Limb (tissue), 2 donors: ENCODE measurements at regions not wholly inside any gene's neighbourhood (a gene's known extent, or its start where the extent isn't known, plus 50 kb on each side); places are given as distances from the start of the nearest gene placed in this dataset.
"Not testable (repeated sequence)": the region's sequence is repeated elsewhere in the genome, so short reads cannot be mapped to it uniquely, and the experiment has no call there.

Experiments
- DNase-seq, 2 donors: peaks; one replicate each; pipeline ENCODE4 v3.0.0-alpha.2; 2016; ENCODE audit errors: extremely low spot score in 2 of 2

DNA sequence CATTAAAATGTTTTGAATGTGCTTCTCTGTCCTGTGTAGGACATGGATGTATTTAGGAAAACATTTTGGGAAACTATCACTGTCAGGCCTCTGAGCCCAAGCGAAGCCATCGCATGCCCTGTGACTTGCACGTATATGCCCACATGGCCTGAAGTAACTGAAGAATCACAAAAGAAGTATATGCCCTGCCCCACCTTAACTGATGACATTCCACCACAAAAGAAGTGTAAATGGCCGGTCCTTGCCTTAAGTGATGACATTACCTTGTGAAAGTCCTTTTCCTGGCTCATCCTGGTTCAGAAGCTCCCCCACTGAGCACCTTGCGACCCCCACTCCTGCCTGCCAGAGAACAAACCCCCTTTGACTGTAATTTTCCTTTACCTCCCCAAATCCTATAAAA, 191.1 kb upstream of the MEIS1 start:
- DNase-seq, result not testable (repeated sequence)

- DNase-seq, result not testable (repeated sequence)
Observed at GRCh38 chr2:66242888-66243287, 192.0 kb upstream of the MEIS1 start.

- no peak for DNase-seq
Observed at GRCh38 chr2:66242099-66242789, 192.7 kb upstream of the MEIS1 start.

DNA sequence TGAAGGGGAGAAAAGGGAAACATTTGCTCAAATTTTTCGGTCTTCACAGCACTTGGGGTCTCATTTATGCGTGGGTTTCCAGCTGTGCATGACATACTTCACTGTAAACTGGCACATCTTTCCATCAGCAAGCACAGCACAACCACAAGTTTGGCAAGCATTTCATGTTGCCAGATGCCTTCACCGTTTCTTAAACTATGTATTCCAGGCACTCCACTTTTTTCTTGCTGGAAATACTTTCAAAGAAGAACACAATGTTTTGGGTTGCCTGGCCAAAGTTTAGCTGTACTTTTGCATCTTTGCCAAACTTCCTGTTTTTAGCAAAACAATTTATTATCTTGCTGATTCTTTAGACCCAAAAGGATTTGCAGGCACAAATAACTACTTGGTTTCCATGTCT, 194.6 kb upstream of the MEIS1 start:
- DNase-seq, result peak in 1 of 2 donors; percentile 61

DNA sequence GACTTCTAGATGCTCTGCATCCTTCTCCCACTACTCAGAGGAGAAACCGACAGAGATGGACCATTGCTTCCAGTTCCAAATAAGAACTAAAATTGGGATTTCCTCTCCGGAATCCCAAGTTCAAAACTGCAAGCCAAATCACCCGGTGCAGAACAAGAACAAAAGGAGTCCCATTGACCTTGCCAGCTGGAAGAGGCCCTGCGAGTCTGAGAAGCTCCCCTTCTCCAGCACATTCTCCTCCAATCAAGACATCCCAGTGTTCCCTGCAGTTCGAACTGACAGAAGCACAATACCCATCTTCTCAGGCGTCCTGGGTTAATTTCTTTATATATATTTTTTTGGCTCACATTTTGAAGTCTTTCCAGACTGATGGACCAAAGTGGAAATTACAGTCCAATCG, 195.3 kb upstream of the MEIS1 start:
- DNase-seq, result no peak

DNA sequence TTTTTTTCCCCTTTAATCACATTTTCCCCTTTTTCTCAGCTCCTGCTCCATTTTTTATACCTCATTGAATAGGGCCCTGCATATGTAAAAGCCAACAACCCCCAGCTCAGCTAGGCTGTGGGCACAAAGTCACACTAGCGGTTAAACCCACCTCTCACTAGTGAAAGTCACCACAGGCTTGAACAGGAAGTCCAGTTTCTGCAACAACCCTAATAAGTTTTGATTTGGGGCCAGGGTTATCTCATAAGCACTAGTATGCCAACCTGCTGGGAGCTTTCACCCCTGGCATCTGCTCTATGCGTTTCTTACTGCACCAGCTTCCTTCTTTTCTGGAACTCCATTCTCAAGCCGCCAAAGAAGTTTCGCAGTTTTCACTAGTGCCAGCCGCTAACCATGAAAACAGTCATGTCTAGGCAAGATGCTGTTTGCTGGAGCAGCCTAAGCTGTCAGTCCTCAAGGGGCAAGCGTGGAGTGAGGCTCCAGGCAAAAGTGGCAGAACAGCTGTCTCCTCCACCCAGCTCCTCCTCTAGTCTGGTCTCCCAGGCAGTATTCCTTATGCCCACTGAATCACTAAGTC, 197.0 kb upstream of the MEIS1 start:
- no peak for DNase-seq

DNA sequence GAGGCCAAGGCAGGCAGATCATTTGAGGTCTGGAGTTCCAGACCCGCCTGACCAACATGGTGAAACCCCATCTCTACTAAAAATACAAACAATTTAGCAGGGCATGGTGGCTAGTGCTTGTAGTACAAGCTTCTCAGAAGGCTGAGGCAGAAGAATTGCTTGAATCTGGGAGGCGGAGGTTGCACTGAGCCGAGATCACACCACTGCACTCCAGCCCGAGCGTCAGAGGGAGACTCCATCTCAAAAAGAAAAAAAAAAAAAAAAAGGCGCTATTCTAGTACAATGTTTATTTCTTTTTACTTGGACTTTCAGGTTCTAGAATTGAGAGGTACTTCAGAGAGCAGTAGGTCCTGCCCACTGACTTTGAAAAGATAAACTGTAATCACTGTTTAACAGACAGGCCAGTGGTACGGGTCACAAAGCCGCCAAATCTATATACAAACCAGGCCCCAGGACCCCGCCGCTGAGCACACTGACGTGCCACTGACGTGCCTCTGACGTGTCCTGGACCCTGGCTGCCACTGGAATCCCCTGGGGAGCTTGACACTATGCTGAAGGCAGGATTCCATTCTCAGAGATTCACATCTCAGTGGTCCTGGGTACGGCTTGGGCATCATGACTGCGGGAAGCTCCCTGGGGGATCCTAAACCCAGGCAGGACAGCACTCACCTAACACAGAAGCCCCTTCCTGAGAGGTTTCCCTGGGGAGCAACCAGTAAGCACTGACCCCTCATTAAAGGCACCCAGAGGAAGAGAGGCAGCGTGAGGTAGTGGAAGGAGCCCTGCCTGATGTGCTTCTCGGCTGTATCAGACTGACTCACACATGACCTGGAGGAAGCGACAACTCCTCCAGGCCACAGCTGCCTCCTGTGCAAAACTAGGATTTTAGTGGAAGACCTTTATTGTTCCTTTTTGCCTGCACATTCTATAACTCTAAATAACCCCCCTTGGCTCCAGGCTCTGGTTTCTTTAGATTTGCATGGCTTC, 197.8 kb upstream of the MEIS1 start:
- no peak for DNase-seq

DNA sequence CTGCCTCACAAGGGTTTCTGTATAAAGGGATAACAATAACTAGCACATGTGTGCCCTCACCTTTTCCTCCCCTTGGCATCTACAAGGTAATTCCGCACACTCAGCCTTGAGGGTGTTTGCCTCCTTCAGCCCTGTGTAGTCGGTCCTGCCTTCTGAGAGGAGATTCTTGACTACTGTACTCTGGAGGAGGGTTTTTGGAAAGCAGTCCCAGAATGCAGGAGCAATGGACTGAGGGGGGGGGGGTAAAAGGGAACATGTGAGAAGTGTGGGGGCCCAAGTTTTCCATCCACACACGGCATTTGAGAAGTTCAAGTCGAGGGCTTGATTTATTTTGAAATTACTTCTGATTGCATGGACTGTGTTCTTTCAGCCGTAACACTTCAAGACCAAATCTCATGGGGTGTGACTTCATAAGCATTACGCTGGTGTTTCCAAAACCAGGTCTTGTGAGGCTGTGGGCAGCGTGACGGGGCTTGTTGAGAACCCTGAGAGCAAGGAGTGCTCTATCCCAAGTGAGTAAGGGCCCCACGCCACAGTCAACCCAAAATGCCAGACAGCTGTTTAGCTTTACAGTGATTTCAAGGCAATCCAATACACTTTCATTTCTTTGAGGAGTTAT, 198.7 kb upstream of the MEIS1 start:
- DNase-seq, result no peak

- DNase-seq, result no peak
Observed at GRCh38 chr2:66235428-66235827, 199.5 kb upstream of the MEIS1 start.

GRCh38 chr2:66233981-66234380, 200.9 kb upstream of the MEIS1 start:
- DNase-seq, result no peak

DNA sequence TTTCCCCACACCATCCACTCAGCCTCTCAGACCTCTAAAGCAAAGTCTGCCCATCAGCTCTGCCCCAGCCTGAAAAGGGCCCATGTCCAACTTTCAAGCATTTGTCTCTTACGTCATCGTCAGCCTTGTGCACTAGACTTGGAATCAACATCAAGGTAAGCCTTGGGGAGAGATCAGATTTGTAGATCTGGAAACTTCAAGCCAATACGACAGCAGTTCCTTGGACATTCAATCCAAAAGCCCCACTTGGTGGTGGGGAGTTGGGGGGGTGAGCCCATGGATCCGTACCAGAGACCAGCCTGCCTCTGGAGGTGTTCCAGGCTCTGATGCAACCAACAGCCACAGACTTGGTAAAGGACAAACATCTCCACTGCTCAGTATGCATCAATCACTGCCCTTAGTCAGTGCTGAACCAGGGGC, 206.8 kb upstream of the MEIS1 start:
- peak in 1 of 2 donors; percentile 50 for DNase-seq

- no peak for DNase-seq
Observed at GRCh38 chr2:66217039-66217585, 217.8 kb upstream of the MEIS1 start.

GRCh38 chr2:66212749-66213148, 222.2 kb upstream of the MEIS1 start:
- DNase-seq, result no peak

DNA sequence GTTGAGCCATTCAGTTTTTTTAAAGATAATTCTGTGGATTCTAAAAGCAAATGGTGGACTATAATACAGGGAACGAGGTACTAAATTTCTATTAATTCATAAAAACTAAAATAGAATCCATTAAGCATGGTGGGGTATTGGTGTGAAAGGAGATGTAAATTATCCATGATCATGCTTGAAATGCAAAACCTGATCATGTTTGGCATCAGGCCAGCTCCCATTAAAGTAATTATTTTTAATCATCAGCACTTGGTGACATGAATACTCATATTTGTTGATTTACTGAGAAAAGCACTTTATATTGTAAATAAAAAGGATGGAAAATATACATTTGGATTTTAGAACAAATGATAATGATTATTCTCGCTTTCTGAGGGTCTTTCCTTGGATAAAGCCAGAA, 232.3 kb upstream of the MEIS1 start:
- no peak for DNase-seq

DNA sequence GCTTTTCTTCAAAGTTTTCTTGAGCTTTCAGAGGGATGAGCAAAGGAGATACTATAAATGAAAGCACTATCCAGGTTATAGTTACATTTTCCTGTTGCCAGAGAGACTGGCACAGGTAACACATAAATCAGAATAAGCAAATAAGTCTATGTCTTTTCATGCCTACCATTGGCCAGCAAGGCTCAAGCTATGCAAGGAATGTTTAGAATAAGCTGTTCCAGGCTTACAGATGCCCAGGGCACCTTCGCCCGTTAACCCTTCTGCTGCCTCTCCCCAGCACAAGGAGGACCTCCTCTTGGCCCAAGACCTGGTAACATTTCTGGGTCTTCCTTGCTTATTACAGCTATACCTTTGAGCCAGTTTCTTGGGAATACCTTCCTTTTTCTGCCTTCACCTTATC, 233.7 kb upstream of the MEIS1 start:
- DNase-seq, result no peak

- DNase-seq, result no peak
Observed at GRCh38 chr2:66198873-66199272, 236.1 kb upstream of the MEIS1 start.

- no peak for DNase-seq
Observed at GRCh38 chr2:66192888-66193287, 242.0 kb upstream of the MEIS1 start.

DNA sequence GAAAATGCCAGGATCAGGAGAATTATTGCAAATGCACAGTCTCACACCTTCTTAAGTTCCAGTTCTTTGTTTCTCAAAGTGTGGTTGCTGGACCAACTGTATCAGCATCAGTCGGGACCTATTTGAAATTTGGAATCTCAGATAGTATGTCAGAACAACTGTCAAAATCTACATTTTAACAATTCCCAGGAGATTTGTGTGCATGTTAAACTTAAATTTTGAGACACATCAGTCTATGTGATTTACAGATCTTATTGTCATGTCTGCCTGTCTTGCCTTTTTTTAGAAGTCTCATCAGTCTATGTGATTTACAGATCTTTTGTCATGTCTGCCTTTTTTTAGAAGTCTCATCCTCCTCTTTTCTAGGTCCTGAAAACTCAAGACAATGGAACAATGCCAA, 243.6 kb upstream of the MEIS1 start:
- DNase-seq, result no peak

DNA sequence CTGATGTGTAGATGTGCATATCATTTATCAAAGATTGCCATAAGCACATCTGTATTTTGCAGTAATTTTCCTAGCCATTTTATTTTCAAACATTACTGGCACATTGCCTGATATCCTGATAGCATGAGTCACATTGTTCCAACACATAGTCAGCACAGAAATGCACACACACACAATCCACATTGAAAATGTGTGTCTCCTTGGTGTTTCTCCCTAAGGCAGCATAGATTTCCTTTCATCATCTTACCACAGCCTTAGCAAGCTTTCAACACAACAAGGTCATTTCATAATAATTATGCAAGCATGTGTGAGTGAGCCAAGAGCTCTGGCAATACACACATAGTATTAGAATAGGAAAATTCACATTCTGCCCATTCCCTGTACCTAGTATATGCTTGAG, 245.4 kb upstream of the MEIS1 start:
- DNase-seq, result no peak

DNA sequence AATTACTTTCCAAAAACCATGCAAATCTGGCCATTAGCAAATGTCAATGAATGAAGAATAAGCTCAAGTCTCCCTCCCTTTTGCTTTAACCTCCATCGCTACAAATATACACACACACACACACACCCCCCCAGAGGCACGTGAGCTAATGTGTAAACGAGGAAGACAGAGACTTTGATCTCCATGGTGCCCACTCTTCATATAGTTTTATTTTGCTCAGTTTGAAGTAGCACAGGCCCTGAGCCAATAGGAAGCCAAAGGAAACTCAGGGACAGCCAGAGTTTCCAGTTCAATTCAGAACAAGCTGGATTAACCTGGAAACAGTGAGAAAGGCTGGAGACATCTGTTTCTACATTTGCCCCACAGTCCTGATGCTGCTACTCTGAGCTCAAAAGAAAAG, 248.4 kb upstream of the MEIS1 start:
- no peak for DNase-seq

GRCh38 chr2:66185497-66186054, 249.3 kb upstream of the MEIS1 start:
- DNase-seq, result no peak
